ENCODE measurements at regions not wholly inside any gene's neighbourhood (a gene's known extent, or its start where the extent isn't known, plus 50 kb on each side); places are given as distances from the start of the nearest gene placed in this dataset.

DNA sequence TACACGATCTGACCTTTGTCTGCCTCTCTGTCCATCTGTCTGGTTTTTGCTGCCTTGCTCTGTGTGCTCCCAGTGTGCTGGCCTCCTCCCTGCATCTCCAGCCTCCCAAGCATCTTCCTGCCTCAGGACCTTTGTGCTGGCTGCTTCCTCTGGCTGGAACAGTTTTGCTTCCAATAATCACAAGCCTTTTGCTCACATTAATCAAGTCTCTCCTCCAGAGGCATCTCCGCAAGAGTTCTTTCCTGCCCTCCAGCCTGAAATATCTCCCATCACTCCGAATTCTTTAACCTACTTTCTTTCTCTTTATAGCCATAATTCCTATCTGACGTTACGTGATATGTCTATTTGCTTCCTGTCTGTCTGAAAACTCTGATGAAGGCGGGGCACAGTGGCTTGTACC is 267.1 kb downstream of the ABCC12 start:
- DNase-seq (ENCODE audit: insufficient read length, low spot score) (no peak), FAIRE-seq (no peak)
- no peak for TF ChIP-seq PAX5 (IDR thresholded peaks at IDR 0.05; ENCODE audit: insufficient read depth, low read length, severe bottlenecking)
- TF ChIP-seq POU2F2 (IDR thresholded peaks at IDR 0.05; ENCODE audit: low read depth, low read length) = no peak
- no peak for TF ChIP-seq POLR2AphosphoS5 (IDR thresholded peaks at IDR 0.05; ENCODE audit: low read depth, low read length)
- TF ChIP-seq TAF1 (IDR thresholded peaks at IDR 0.05; ENCODE audit: low read depth, low read length) = no peak
- no peak for TF ChIP-seq SPI1 (IDR thresholded peaks at IDR 0.05; ENCODE audit: low read depth, low read length)
- TF ChIP-seq POLR2A (IDR thresholded peaks at IDR 0.05; ENCODE audit: low read depth, low read length) = no peak

DNA sequence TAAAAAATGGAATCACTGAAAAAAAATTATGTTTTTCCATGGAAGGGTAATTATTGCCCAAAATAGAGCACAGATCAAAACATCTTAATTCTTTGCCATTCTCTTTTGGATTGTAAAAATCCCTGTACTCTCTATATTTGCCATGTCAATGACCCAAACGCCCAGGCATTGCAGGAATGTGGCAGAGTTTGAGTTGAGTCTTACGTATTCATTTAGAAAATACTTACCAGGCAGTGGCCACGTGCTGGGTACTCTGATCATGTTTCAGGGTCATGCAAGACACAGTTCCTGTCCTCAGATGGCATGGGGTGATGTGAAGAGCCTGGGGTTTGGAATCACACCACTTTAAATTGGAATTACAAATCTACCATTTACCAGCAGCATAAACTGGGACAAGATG is 267.7 kb downstream of the ABCC12 start:
- FAIRE-seq (no peak), DNase-seq (ENCODE audit: insufficient read length, low spot score) (no peak)
- TF ChIP-seq POLR2AphosphoS5 (IDR thresholded peaks at IDR 0.05; ENCODE audit: low read depth, low read length) (no peak), TAF1 (IDR thresholded peaks at IDR 0.05; ENCODE audit: low read depth, low read length) (no peak), SPI1 (IDR thresholded peaks at IDR 0.05; ENCODE audit: low read depth, low read length) (no peak), POU2F2 (IDR thresholded peaks at IDR 0.05; ENCODE audit: low read depth, low read length) (no peak), PAX5 (IDR thresholded peaks at IDR 0.05; ENCODE audit: insufficient read depth, low read length, severe bottlenecking) (no peak), POLR2A (IDR thresholded peaks at IDR 0.05; ENCODE audit: low read depth, low read length) (no peak)

DNA sequence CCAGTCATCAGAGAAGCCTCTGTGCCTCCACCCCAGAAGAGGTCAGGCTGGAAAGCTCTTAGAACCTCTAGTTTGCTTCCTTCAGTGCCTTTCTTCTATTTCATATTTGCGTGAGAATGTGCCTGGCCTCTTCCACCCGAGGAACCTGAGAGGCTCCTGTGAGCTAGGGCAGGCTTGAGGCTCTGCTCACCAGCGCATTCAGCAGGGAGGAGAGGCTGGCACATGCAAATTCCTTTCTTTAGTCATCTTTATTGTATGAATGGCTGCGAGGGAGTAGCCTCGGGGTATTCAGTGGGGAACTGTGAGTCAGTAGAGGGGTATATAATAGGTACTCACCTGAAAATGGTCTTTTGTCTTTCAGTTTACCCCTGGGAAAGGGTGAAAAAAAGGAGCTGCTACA is 268.3 kb downstream of the ABCC12 start:
- no peak for DNase-seq (ENCODE audit: insufficient read length, low spot score)
- FAIRE-seq = no peak
- no peak for TF ChIP-seq PAX5 (IDR thresholded peaks at IDR 0.05; ENCODE audit: insufficient read depth, low read length, severe bottlenecking)
- TF ChIP-seq POLR2A (IDR thresholded peaks at IDR 0.05; ENCODE audit: low read depth, low read length) = no peak
- TF ChIP-seq TAF1 (IDR thresholded peaks at IDR 0.05; ENCODE audit: low read depth, low read length) = no peak
- TF ChIP-seq POLR2AphosphoS5 (IDR thresholded peaks at IDR 0.05; ENCODE audit: low read depth, low read length) = no peak
- no peak for TF ChIP-seq POU2F2 (IDR thresholded peaks at IDR 0.05; ENCODE audit: low read depth, low read length)
- TF ChIP-seq SPI1 (IDR thresholded peaks at IDR 0.05; ENCODE audit: low read depth, low read length) = no peak

GRCh38 chr16:47886631-47887415 is 269.0 kb downstream of the ABCC12 start:
- FAIRE-seq (no peak), DNase-seq (ENCODE audit: insufficient read length, low spot score) (no peak)
- no peak for TF ChIP-seq PAX5 (IDR thresholded peaks at IDR 0.05; ENCODE audit: insufficient read depth, low read length, severe bottlenecking)
- no peak for TF ChIP-seq POLR2A (IDR thresholded peaks at IDR 0.05; ENCODE audit: low read depth, low read length)

GRCh38 chr16:47886139-47886538 is 269.7 kb downstream of the ABCC12 start:
- DNase-seq (ENCODE audit: insufficient read length, low spot score) = no peak
- no peak for FAIRE-seq
- TF ChIP-seq POU2F2 (IDR thresholded peaks at IDR 0.05; ENCODE audit: low read depth, low read length) (no peak), POLR2A (IDR thresholded peaks at IDR 0.05; ENCODE audit: low read depth, low read length) (no peak), SPI1 (IDR thresholded peaks at IDR 0.05; ENCODE audit: low read depth, low read length) (no peak), TAF1 (IDR thresholded peaks at IDR 0.05; ENCODE audit: low read depth, low read length) (no peak), PAX5 (IDR thresholded peaks at IDR 0.05; ENCODE audit: insufficient read depth, low read length, severe bottlenecking) (no peak), POLR2AphosphoS5 (IDR thresholded peaks at IDR 0.05; ENCODE audit: low read depth, low read length) (no peak)

DNA sequence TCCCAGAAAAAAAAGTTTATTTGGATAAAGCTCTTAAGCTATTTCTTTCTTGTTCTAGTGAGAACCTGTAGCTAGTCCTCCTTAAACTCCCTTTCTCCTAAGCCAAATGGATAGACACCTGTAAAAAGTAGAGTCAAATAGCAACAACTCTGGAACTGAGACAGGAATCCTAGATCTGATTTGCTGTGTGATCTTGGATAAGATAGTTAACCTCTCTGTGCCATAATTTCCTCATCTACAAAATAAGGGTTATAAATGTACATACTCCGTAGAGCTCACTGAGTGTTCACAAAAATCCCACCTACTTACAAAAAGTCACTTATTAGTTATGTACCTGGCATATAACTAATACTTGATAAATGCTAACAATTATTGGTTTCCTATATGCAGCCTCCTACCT is 270.3 kb downstream of the ABCC12 start:
- FAIRE-seq (no peak), DNase-seq (ENCODE audit: insufficient read length, low spot score) (no peak)
- TF ChIP-seq POLR2A (IDR thresholded peaks at IDR 0.05; ENCODE audit: low read depth, low read length) = no peak
- TF ChIP-seq SPI1 (IDR thresholded peaks at IDR 0.05; ENCODE audit: low read depth, low read length) = no peak
- TF ChIP-seq POU2F2 (IDR thresholded peaks at IDR 0.05; ENCODE audit: low read depth, low read length) = no peak
- TF ChIP-seq POLR2AphosphoS5 (IDR thresholded peaks at IDR 0.05; ENCODE audit: low read depth, low read length) = no peak
- no peak for TF ChIP-seq PAX5 (IDR thresholded peaks at IDR 0.05; ENCODE audit: insufficient read depth, low read length, severe bottlenecking)
- no peak for TF ChIP-seq TAF1 (IDR thresholded peaks at IDR 0.05; ENCODE audit: low read depth, low read length)

DNA sequence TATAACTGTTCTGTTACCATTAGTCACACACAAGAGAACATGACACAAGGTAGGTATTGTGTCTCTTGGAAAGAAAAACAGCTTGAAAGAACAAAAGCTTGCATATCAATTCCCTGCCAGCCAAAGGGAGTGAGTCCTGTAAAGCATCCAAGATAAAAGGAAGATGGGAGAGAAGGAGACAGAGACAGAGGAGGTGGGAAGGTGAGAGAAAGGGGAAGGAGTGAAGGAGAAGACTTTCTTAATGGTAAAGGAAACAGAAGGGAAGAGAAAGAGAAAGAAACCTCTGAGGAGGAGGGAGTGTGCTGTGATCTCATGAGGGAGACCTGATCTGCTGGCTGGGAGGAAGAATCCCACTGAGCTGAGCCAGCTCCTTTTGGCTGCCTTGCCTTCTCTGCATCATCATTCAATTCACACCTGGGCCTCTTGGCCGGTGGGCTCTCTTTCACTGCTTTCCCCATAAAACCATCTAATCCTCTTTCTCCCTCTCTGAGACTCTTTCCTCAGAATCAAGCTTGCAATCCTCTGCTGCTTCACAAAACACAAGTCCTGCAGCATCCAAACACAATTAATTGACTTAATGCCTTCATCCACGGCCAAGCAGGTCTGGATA is 271.6 kb downstream of the ABCC12 start:
- no peak for DNase-seq (ENCODE audit: insufficient read length, low spot score)

GRCh38 chr16:47881574-47881973 is 274.2 kb downstream of the ABCC12 start:
- TF ChIP-seq POLR2AphosphoS5 (IDR thresholded peaks at IDR 0.05; ENCODE audit: low read depth, low read length) = no peak
- TF ChIP-seq TAF1 (IDR thresholded peaks at IDR 0.05; ENCODE audit: low read depth, low read length) = no peak
- no peak for TF ChIP-seq SPI1 (IDR thresholded peaks at IDR 0.05; ENCODE audit: low read depth, low read length)
- no peak for TF ChIP-seq POLR2A (IDR thresholded peaks at IDR 0.05; ENCODE audit: low read depth, low read length)
- TF ChIP-seq POU2F2 (IDR thresholded peaks at IDR 0.05; ENCODE audit: low read depth, low read length) = no peak
- TF ChIP-seq PAX5 (IDR thresholded peaks at IDR 0.05; ENCODE audit: insufficient read depth, low read length, severe bottlenecking) = no peak
- FAIRE-seq = no peak
- DNase-seq (ENCODE audit: insufficient read length, low spot score) = no peak

More for the DNA sequence above, 271.6 kb downstream of the ABCC12 start:
- FAIRE-seq = no peak
- TF ChIP-seq PAX5 (IDR thresholded peaks at IDR 0.05; ENCODE audit: insufficient read depth, low read length, severe bottlenecking) (no peak), POLR2AphosphoS5 (IDR thresholded peaks at IDR 0.05; ENCODE audit: low read depth, low read length) (no peak), SPI1 (IDR thresholded peaks at IDR 0.05; ENCODE audit: low read depth, low read length) (no peak), TAF1 (IDR thresholded peaks at IDR 0.05; ENCODE audit: low read depth, low read length) (no peak), POU2F2 (IDR thresholded peaks at IDR 0.05; ENCODE audit: low read depth, low read length) (no peak), POLR2A (IDR thresholded peaks at IDR 0.05; ENCODE audit: low read depth, low read length) (no peak)

GRCh38 chr16:47880653-47881052 is 275.1 kb downstream of the ABCC12 start:
- FAIRE-seq (peak; percentile 23), DNase-seq (ENCODE audit: insufficient read length, low spot score) (no peak)
- TF ChIP-seq POLR2A (IDR thresholded peaks at IDR 0.05; ENCODE audit: low read depth, low read length) = no peak
- TF ChIP-seq PAX5 (IDR thresholded peaks at IDR 0.05; ENCODE audit: insufficient read depth, low read length, severe bottlenecking) = no peak
- no peak for TF ChIP-seq POLR2AphosphoS5 (IDR thresholded peaks at IDR 0.05; ENCODE audit: low read depth, low read length)
- no peak for TF ChIP-seq POU2F2 (IDR thresholded peaks at IDR 0.05; ENCODE audit: low read depth, low read length)
- TF ChIP-seq SPI1 (IDR thresholded peaks at IDR 0.05; ENCODE audit: low read depth, low read length) = no peak
- no peak for TF ChIP-seq TAF1 (IDR thresholded peaks at IDR 0.05; ENCODE audit: low read depth, low read length)
